Uterus (tissue), 2 donors: ENCODE measurements at regions not wholly inside any gene's neighbourhood (a gene's known extent, or its start where the extent isn't known, plus 50 kb on each side); places are given as distances from the start of the nearest gene placed in this dataset.

Source experiments
- CTCF ChIP-seq, 4 experiments: fragments of 200-600 bp in 2 of 4; fragments of 450-650 bp in 2 of 4; sonication (generic) in 2 of 4; IDR thresholded peaks; one replicate each; pipeline ENCODE4 v1.5.1; 2016 to 2019; ENCODE audit warnings: antibody characterized with exemption in 4 of 4, mild to moderate bottlenecking in 2 of 4, moderate library complexity in 1 of 4
- POLR2A ChIP-seq, 2 donors: fragments of 450-650 bp; IDR thresholded peaks; one replicate each; pipeline ENCODE4 v1.6.1; 2016; ENCODE audit warnings: antibody characterized with exemption in 2 of 2, mild to moderate bottlenecking in 1 of 2, moderate library complexity in 1 of 2

DNA sequence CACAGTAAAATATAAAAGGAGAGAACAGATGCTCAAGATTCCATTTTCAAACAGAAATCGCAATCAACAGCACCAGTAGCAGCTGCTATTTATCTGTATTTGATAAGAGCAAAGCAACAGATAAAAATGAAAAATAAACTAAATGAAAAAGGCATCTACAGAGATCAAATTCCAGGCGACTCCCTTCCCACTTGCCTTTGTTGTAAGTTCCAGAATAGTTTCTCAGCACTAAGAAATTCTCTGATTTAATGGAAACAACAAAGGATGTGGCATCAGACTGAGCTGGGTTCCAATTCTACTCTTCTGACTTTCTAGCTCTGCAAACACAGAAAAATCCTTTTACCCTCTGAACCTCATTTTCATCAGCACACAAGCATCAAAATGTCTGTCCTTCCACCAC, 110.8 kb upstream of the MME start:
- TF ChIP-seq CTCF (IDR thresholded peaks at IDR 0.05) (no peak), POLR2A (IDR thresholded peaks at IDR 0.05) (no peak)
